Retinal pigment epithelial cell (primary cell): ENCODE measurements at regions not wholly inside any gene's neighbourhood (a gene's known extent, or its start where the extent isn't known, plus 50 kb on each side); places are given as distances from the start of the nearest gene placed in this dataset.

Experiments used
- DNase-seq: peaks from one replicate; pipeline ENCODE4 v3.0.0-alpha.2; 2010; ENCODE audit warnings: low read depth
- H3K4me3 ChIP-seq: 2 replicates; pipeline ENCODE4 v1.5.1; 2011; ENCODE audit warnings: mild to moderate bottlenecking, low read length, control low read depth, moderate library complexity
- CTCF ChIP-seq: conservative IDR thresholded peaks from 2 replicates; pipeline ENCODE4 v1.5.1; 2011; ENCODE audit warnings: low read depth, low read length, control low read depth, inconsistent platforms

- H3K4me3 ChIP-seq: no peak overlapping the region
- no peak for TF ChIP-seq CTCF
- no peak for DNase-seq
Measured at GRCh38 chr2:18237298-18237697, 323.2 kb downstream of the RDH14 start.

- no peak for TF ChIP-seq CTCF
- no peak overlapping the region for H3K4me3 ChIP-seq
- DNase-seq: peak; percentile 35
Measured at GRCh38 chr2:18232731-18233438, 327.6 kb downstream of the RDH14 start.

GRCh38 chr2:18230668-18231067 is 329.8 kb downstream of the RDH14 start:
- no peak for TF ChIP-seq CTCF
- no peak for DNase-seq
- no peak overlapping the region for H3K4me3 ChIP-seq

GRCh38 chr2:18219676-18220075 is 340.8 kb downstream of the RDH14 start:
- TF ChIP-seq CTCF: peak; percentile 32
- H3K4me3 ChIP-seq: no peak overlapping the region
- no peak for DNase-seq

GRCh38 chr2:18218160-18218933 is 339.9 kb downstream of the KCNS3 start:
- no peak for TF ChIP-seq CTCF
- no peak overlapping the region for H3K4me3 ChIP-seq
- DNase-seq: no peak

- no peak overlapping the region for H3K4me3 ChIP-seq
- no peak for DNase-seq
- TF ChIP-seq CTCF: no peak
Measured at GRCh38 chr2:18214936-18215335, 336.5 kb downstream of the KCNS3 start.

GRCh38 chr2:18213986-18214385 is 335.5 kb downstream of the KCNS3 start:
- DNase-seq: no peak
- no peak for TF ChIP-seq CTCF
- H3K4me3 ChIP-seq: no peak overlapping the region
